ENCODE measurements at regions not wholly inside any gene's neighbourhood (a gene's known extent, or its start where the extent isn't known, plus 50 kb on each side); places are given as distances from the start of the nearest gene placed in this dataset.

GRCh38 chr2:215738351-215738750 is 275.0 kb downstream of the MREG start:
- H3K4me1 ChIP-seq, result no peaks in the 10 kb centered on the region
- DNase-seq, result no peak
- H3K27ac ChIP-seq, result no peak overlapping the region
- no peaks in the 10 kb centered on the region for H3K27me3 ChIP-seq
- TF ChIP-seq POLR2A (IDR thresholded peaks at IDR 0.05) (no peak), CTCF (IDR thresholded peaks at IDR 0.05) (no peak)
- 86 to 87% methylated on average over 2 of the region's 2 CpGs for WGBS, 2 donors
- H3K9me3 ChIP-seq, result no peaks in the 10 kb centered on the region
- intact Hi-C loops (cut with DNase I), result no loop called here
- no peaks in the 10 kb centered on the region for H3K36me3 ChIP-seq
- H3K4me3 ChIP-seq, result no peak overlapping the region

DNA sequence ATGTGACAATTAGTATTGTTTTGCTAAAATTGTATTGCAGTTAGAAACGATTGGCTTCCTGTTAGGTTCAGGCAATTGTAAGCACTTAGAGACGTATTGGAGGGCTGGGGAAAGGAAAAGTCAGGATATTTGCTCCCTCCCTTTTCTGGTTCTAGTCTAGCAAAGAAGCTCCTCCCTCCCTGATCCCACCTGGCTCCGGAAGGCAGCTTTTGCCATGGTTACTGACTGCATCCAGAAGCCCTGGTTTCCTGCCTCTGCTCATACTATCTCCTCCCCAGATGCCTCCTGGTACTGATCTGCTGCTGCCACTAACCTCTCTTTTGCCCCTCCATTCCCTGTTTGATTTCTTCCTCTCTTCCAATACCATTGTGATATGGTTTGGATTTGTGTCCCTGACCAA is 275.9 kb downstream of the MREG start:
- Histone ChIP-seq H3K27ac (peak overlapping the region in 1 of 4 donors; percentile 2), H3K9me3 (no peaks in the 10 kb centered on the region), H3K4me1 (no peaks in the 10 kb centered on the region), H3K36me3 (no peaks in the 10 kb centered on the region), H3K4me3 (no peak overlapping the region), H3K27me3 (no peaks in the 10 kb centered on the region)
- TF ChIP-seq CTCF (IDR thresholded peaks at IDR 0.05), result no peak
- TF ChIP-seq POLR2A (IDR thresholded peaks at IDR 0.05), result no peak
- WGBS, 2 donors, result 41 to 51% methylated on average over 3 of the region's 3 CpGs
- intact Hi-C loops (cut with DNase I), result no loop called here
- DNase-seq, result no peak

GRCh38 chr2:215736653-215737290 is 276.6 kb downstream of the MREG start:
- intact Hi-C loops (cut with DNase I), result no loop called here
- H3K27me3 ChIP-seq, result no peaks in the 10 kb centered on the region
- no peak overlapping the region for H3K4me3 ChIP-seq
- H3K4me1 ChIP-seq, result no peaks in the 10 kb centered on the region
- no peak for DNase-seq
- H3K27ac ChIP-seq, result no peak overlapping the region
- no peaks in the 10 kb centered on the region for H3K9me3 ChIP-seq
- TF ChIP-seq CTCF (IDR thresholded peaks at IDR 0.05) (no peak), POLR2A (IDR thresholded peaks at IDR 0.05) (no peak)
- 61 to 68% methylated on average over 4 of the region's 4 CpGs for WGBS, 2 donors
- H3K36me3 ChIP-seq, result no peaks in the 10 kb centered on the region

- Histone ChIP-seq H3K27ac (no peak overlapping the region), H3K9me3 (no peaks in the 10 kb centered on the region), H3K4me3 (no peak overlapping the region), H3K4me1 (peaks cover 0 to 8% (median 0%) of the 10 kb centered on the region in 3 donors), H3K27me3 (no peaks in the 10 kb centered on the region), H3K36me3 (no peaks in the 10 kb centered on the region)
- DNase-seq, result no peak
- TF ChIP-seq POLR2A (IDR thresholded peaks at IDR 0.05), result no peak
- TF ChIP-seq CTCF (IDR thresholded peaks at IDR 0.05), result no peak
- intact Hi-C loops (cut with DNase I), result no loop called here
- WGBS, 2 donors, result 74 to 77% methylated on average over 5 of the region's 5 CpGs
Measured at GRCh38 chr2:215731108-215731658, 282.2 kb downstream of the MREG start.

GRCh38 chr2:215729985-215730620 is 283.2 kb downstream of the MREG start:
- 72% methylated on average over 5 of the region's 5 CpGs for WGBS, 2 donors
- Histone ChIP-seq H3K4me3 (no peak overlapping the region), H3K27me3 (no peaks in the 10 kb centered on the region), H3K9me3 (no peaks in the 10 kb centered on the region), H3K4me1 (peaks cover 0 to 8% (median 0%) of the 10 kb centered on the region in 3 donors), H3K27ac (no peak overlapping the region), H3K36me3 (no peaks in the 10 kb centered on the region)
- intact Hi-C loops (cut with DNase I), result no loop called here
- DNase-seq, result no peak
- no peak for TF ChIP-seq POLR2A (IDR thresholded peaks at IDR 0.05)
